ENCODE measurements at regions not wholly inside any gene's neighbourhood (a gene's known extent, or its start where the extent isn't known, plus 50 kb on each side); places are given as distances from the start of the nearest gene placed in this dataset.

DNA sequence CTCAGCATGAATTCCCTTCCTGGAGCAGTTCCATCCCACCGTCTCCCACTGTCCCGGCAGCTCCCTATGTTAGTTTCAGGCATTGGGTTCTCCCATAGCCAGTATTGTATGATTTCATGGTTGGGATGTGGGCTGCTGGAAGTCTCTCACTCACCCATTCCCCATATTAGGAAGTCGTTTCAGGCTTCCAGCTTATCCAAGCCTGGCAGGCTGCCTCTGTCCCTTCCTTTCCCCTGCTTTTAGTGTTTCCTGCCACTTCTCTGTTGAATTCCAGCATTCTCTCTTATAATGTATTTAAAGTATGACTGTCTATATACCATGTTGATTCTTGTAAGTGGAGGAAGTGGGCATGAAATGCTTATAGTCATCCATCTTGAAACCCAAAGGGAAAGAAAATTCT is 309.7 kb upstream of the RBMS3 start:
- no peak for TF ChIP-seq POLR2A (IDR thresholded peaks at IDR 0.05)
- TF ChIP-seq, protein P1, sequence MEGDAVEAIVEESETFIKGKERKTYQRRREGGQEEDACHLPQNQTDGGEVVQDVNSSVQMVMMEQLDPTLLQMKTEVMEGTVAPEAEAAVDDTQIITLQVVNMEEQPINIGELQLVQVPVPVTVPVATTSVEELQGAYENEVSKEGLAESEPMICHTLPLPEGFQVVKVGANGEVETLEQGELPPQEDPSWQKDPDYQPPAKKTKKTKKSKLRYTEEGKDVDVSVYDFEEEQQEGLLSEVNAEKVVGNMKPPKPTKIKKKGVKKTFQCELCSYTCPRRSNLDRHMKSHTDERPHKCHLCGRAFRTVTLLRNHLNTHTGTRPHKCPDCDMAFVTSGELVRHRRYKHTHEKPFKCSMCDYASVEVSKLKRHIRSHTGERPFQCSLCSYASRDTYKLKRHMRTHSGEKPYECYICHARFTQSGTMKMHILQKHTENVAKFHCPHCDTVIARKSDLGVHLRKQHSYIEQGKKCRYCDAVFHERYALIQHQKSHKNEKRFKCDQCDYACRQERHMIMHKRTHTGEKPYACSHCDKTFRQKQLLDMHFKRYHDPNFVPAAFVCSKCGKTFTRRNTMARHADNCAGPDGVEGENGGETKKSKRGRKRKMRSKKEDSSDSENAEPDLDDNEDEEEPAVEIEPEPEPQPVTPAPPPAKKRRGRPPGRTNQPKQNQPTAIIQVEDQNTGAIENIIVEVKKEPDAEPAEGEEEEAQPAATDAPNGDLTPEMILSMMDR (IDR thresholded peaks at IDR 0.05 in 4 of 5, conservative IDR thresholded peaks at IDR 0.05 in 1 of 5), result no peak

Data from gastrocnemius medialis (tissue), 4 donors.